Endothelial cell of umbilical vein (primary cell): ENCODE measurements at regions not wholly inside any gene's neighbourhood (a gene's known extent, or its start where the extent isn't known, plus 50 kb on each side); places are given as distances from the start of the nearest gene placed in this dataset.

Experiments
- EZH2 ChIP-seq: IDR thresholded peaks from 2 replicates; pipeline ENCODE4 v1.6.1; 2012; ENCODE audit warnings: borderline replicate concordance, low read depth, mild to moderate bottlenecking, moderate library complexity, low read length, inconsistent platforms; ENCODE audit not compliant: severe bottlenecking
- FOS ChIP-seq: IDR thresholded peaks from 2 replicates; pipeline ENCODE4 v1.6.1; 2011; ENCODE audit warnings: mild to moderate bottlenecking, low read length, moderate library complexity, borderline replicate concordance; ENCODE audit not compliant: insufficient read depth
- GATA2 ChIP-seq: IDR thresholded peaks from 2 replicates; pipeline ENCODE4 v1.7.0; 2011; ENCODE audit warnings: low read depth, mild to moderate bottlenecking, moderate library complexity, mixed read lengths, low read length; ENCODE audit not compliant: insufficient read length, insufficient read depth
- JUN ChIP-seq: IDR thresholded peaks from 2 replicates; pipeline ENCODE4 v1.6.1; 2011; ENCODE audit warnings: borderline replicate concordance, low read depth; ENCODE audit not compliant: insufficient read length, insufficient read depth
- MYC ChIP-seq: IDR thresholded peaks from one replicate; pipeline ENCODE4 v1.6.1; 2011; ENCODE audit warnings: mild to moderate bottlenecking, low read depth, low read length
- POLR2A ChIP-seq: IDR thresholded peaks from 2 replicates; pipeline ENCODE4 v1.6.1; 2012; ENCODE audit warnings: low read depth, mild to moderate bottlenecking, control low read depth, low read length
- POLR2AphosphoS5 ChIP-seq: IDR thresholded peaks from 2 replicates; pipeline ENCODE4 v1.6.1; 2012; ENCODE audit warnings: low read depth, mild to moderate bottlenecking, control low read depth, low read length, moderate library complexity; ENCODE audit not compliant: insufficient read depth
- TF ChIP-seq, protein P1 (sequence below), 2 donors: IDR thresholded peaks; 1 replicate in 1 of 2; 2 replicates in 1 of 2; pipeline ENCODE4 v1.5.1; 2011; ENCODE audit warnings: low read length in 2 of 2, mild to moderate bottlenecking in 2 of 2, moderate library complexity in 2 of 2, control low read depth in 1 of 2, inconsistent platforms in 1 of 2, low read depth in 1 of 2; ENCODE audit not compliant: insufficient read depth in 1 of 2; ENCODE audit errors: extremely low read depth in 1 of 2
- TF ChIP-seq, protein P2 (sequence below): IDR thresholded peaks from 2 replicates; pipeline ENCODE4 v1.6.1; 2011; ENCODE audit not compliant: insufficient read depth, insufficient read length

DNA sequence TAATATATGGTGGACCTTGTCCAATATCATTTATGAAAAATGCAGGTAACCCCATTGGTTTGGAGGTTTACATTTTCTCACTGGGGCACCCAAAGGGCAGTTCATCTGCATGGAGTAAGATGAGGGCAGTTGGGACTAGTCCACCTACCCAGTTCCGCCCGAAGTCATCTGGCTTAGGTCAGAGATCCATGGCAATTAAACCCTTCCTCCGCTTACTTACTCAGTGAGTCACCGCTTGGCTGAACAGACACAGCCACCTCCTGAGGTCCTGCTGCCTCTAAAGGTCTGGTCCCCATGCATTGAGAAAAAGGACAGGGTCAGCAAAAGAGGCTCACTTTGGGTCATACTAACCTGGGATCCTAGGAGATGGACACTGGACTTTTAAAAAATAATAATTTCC is 102.9 kb upstream of the PRL start:
- TF ChIP-seq, protein P1, sequence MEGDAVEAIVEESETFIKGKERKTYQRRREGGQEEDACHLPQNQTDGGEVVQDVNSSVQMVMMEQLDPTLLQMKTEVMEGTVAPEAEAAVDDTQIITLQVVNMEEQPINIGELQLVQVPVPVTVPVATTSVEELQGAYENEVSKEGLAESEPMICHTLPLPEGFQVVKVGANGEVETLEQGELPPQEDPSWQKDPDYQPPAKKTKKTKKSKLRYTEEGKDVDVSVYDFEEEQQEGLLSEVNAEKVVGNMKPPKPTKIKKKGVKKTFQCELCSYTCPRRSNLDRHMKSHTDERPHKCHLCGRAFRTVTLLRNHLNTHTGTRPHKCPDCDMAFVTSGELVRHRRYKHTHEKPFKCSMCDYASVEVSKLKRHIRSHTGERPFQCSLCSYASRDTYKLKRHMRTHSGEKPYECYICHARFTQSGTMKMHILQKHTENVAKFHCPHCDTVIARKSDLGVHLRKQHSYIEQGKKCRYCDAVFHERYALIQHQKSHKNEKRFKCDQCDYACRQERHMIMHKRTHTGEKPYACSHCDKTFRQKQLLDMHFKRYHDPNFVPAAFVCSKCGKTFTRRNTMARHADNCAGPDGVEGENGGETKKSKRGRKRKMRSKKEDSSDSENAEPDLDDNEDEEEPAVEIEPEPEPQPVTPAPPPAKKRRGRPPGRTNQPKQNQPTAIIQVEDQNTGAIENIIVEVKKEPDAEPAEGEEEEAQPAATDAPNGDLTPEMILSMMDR (IDR thresholded peaks at IDR 0.05; ENCODE audit: extremely low read depth in 1 of 2, insufficient read depth in 1 of 2, low read depth in 1 of 2, low read length in 2 of 2): no peak
- TF ChIP-seq EZH2 (no peak), POLR2AphosphoS5 (no peak), GATA2 (no peak), POLR2A (no peak), MYC (no peak), JUN (no peak), FOS (no peak)
- TF ChIP-seq, protein P2, sequence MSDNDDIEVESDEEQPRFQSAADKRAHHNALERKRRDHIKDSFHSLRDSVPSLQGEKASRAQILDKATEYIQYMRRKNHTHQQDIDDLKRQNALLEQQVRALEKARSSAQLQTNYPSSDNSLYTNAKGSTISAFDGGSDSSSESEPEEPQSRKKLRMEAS: no peak
